ENCODE measurements at regions not wholly inside any gene's neighbourhood (a gene's known extent, or its start where the extent isn't known, plus 50 kb on each side); places are given as distances from the start of the nearest gene placed in this dataset.
"Not testable (repeated sequence)": the region's sequence is repeated elsewhere in the genome, so short reads cannot be mapped to it uniquely, and the experiment has no call there.

DNA sequence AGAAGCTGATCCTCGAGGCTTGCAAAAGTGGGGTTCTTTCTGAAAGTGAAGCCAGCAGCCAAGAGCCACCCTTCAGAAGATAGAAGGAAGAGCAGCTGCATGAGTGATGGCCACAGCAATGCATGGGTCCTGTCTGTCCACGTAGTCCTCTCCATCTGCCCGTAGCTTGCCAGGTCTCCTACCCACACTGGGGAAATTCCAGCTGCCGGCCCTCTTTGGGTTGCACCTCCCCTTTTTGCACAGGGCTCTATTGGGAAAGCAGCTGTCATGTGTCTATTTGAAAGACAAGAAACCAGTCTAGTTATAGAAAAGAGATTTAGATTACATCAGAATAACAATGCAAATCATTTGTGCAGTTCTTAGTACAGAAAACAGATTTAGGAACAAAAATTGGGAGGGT is 204.4 kb downstream of the GIPC2 start:
- no peak for DNase-seq

DNA sequence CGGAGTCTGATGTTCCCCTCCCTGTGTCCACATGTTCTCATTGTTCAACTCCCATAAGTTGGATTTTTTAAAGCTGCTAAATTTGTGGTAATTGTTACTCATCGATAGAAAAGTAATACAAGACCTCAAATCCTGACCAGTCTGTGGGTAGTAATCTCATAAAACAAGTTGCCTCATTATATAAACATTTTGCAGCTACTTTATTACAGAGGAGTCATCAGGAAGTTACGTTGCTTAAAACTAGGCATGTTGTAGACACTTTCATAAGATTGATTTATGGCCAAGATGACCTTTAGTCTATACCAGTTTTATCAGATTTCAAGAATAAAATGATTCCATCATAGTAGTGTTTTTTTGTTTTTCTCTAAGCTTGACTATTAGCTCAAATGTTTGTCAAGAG is 208.8 kb downstream of the GIPC2 start:
- no peak for DNase-seq

DNA sequence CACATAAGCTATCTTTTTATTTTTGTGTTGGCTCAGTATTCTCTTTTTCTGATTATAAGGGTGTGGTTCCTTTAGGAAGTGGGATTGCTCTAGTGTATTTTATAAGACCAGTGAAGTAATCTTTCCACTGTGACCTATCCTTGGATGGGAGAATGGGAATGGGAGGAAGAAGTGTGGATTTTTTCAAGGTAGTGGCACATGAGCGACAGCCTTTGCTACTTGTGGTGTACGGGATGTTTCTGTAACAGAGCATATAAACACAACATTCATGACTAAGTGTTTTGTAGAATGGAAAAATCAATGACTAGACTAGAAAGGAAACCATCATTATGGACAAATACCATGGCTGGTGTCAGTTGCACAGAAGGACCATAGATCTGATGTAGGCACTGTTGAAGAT is 209.6 kb downstream of the GIPC2 start:
- DNase-seq, result no peak

DNA sequence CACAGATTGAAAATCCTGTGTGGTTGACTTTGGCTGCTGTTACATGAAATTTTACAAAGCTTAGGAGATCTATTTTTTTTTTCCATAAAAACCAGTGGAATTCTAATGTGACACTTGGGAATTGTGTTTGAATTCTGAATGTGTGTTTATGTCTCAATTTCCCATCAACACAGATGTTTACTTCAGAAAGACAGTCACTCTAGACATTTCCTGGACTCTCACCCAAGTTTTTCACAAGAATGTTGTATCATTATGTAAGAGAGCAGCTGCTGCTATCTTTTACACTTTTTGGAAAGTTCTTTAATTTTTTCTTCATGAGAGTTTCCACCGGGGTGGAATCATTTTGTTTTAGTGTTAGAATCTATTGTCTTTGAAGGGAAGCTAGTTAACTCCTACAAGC is 210.1 kb downstream of the GIPC2 start:
- DNase-seq, result no peak

DNA sequence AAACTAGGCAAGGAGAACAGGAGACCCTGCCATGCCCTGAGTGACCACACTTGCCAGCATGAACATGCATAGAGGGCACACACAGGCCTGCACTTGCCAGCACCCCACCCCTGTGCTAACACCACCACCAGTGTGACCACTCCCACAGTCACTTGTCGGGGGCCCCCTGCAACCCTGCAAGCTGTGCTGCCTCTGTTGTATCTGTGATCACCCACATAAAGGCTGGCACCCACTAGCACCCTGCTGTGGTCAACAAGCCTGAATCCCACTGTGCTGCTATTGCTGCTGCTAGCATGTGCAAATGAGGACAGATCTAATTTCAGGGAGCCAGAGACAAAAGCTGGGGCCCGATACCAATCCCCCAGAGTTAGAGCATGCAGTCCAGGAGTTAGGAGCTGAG is 217.7 kb downstream of the GIPC2 start:
- no peak for DNase-seq

DNA sequence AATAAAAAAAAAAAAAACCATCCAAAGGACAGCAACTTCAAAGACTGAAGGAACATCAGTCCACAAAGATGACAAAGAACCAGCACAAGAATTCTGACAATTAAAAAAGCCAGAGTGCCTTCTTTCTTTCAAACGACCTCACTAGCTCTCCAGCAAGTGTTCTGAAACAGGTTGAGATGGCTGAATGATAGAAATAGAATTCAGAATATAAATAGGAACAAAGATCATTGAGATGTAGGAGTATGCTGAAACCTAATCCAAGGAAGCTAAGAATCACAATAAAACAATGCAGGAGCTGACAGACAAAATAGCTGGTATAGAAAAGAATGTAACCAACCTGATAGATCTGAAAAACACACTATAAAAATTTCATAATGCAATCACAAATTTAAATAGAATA is 218.2 kb downstream of the GIPC2 start:
- DNase-seq, result no peak

DNA sequence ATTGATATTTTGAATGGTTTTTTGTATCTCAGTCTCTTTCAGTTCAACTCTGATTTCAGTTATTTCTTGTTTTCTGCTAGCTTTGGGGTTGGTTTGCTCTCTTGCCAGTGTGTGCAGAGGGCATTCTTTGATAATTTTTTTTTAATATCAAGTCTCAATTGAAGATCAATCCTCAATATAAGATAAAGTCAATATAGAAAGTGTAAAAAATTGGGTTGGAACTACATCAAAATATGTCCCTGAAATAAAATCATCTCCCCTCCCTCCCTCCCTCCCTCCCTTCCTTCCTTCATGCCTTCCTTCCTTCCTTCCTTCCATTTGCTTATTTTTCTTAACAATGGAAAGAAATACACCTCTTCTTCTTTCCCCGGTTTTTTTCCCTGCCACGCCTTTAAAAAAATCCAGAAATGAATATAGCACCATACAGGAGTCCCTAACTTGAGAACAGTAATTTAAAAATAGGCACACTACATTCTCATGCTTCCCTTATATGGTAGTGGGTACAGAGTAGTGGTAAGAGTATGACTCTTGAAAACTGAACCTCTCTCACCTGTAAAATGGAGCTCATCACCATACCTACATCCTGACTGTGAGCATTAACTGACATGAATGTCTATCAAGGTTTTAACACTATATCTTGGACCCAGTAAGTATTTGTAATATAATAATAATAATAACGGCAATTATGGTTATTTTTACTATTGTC is 221.9 kb downstream of the GIPC2 start:
- DNase-seq, result no peak

DNA sequence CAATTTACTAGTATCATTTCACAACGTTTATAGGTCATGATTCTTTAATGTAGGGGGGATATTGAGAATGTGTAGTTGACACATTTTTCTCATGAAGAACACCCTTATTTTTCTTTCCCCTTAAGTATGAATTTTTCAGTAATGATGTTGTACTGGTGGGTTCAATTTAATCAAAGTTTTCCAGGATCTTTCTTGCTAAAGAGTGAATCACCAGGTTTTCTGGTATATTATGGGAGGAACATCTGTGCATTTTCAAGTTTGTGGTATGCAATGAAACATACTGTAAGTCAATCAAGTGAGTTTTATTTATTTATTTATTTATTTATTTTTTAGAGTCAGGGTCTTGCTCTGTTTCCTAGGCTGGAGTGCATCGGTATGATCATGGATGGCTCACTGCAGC is 221.2 kb upstream of the PTGFR start:
- DNase-seq, result no peak

DNA sequence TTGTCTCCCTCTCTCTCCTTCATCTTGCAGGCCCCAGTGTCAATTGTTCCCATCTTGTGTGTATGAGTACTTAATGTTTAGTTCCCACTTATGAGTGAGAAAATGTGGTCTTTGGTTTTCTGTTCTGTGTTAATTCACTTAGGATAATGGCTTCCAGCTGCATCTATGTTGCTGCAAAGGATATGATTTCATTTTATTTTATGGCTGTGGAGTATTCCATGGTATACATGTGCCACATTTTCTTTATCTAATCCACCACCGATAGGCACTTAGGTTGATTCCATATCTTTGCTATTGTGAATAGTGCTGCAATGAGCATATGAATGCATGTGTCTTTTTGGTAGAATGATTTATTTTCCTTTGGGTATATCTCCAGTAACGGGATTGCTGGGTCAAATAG is 219.4 kb upstream of the PTGFR start:
- DNase-seq, result not testable (repeated sequence)

DNA sequence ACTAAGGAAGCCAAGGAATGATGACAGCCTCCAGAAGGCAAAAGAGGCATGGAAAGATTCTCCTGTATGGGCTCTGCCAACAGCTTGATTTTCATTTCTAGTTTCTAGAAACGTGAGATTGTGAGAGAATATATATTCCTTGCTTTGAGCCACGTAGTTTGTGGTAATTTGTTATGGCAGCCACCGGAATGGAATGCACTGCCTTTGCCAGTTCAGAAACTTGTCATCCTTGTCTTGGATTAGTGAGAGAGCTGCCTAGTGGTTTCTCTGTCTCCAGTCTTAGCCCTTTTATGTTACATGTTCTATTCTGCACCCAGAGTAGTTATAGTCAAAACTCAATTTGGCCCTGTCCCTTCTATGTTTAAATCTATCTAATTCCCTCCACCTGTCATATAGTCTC is 216.0 kb upstream of the PTGFR start:
- DNase-seq, result no peak

DNA sequence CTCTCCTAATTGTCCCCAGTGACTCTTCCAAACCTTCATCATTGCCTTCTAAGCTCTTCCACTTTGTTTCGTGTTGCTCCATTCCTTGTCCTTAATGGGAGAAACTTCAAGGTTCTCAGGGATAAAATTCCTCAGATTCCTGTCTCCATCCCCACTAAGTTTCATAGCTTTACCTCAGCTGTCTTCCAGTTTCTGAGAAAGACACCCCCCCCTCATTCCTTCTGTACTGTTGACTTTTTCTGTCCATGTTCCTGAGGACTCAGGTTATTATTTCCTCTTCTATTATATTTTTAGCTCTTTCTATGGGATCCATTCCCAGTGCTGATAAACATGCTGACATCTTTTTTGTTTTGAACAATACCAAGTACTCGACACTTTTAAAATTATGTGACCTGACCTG is 215.3 kb upstream of the PTGFR start:
- DNase-seq, result no peak

DNA sequence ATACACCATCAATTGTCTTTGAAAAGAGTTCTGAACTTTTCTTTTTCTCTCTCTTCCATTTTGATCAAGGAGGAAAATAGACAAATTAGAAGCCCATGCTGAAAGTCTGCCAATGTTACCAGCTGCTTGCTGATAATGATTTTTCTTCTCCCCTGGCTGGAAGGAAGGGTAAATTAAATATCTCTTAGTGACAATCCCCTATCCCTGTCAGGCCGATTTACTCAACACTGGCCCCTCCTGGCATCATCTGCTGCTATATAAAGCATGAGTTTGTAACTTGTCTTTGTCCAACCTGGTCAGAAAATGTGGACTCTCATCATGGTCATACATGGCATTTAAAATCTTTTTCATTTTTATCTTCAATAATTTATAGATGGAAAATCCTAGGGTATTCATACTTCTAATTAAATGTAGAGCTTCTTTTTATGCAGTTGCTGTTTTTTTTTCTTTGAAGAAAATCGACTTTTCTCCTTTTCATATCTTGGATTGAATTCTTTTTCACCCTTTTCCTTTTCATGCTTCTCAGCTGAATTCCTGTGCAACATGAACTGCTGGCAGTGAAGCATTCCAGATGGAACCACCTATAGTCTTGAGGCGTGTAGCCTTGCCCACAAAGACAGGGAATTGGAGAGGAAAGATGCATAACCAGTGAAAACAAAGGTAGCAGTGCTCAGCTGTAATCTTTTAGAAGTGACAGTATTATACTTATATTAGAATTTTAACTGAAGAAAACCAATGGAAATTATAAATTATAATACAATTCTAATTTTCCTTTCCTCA is 214.7 kb upstream of the PTGFR start:
- DNase-seq, result no peak

DNA sequence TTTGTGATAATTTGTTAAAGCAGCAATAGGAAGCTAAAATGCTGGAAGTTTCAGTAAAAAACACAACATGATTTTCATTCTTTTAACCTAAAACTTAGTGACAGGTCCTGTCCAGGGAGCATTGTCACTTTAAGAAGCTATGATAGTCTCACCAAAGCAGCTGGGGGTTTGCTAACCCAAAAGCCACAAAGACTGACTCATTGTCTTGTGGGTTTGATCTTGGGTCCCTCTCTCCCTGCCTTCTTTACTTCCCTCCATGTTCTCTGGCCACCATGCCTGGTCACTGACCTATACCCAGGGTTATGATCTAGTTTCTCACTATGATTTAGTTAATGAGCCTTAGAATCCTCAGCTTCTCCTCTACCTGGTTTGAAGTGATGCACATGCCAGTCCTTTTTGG is 213.5 kb upstream of the PTGFR start:
- no peak for DNase-seq

DNA sequence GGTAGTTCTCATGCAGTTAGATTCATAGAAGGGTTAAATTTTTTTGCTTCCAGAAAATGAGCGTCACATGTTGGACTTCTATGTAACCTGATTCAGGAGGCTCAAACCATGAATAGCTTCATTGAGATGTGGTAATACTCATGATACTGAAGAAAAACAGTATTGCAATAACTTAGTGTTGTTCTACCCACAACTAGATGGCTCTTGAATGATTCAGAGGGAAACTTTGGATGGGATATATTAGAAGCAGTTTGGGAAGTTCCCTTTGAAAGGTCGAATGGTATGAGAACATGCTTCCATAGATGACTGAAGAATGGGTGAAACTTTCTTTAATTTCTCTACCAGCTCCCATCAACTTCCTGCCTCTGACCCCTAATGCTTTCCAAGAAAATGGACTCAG is 211.7 kb upstream of the PTGFR start:
- no peak for DNase-seq

DNA sequence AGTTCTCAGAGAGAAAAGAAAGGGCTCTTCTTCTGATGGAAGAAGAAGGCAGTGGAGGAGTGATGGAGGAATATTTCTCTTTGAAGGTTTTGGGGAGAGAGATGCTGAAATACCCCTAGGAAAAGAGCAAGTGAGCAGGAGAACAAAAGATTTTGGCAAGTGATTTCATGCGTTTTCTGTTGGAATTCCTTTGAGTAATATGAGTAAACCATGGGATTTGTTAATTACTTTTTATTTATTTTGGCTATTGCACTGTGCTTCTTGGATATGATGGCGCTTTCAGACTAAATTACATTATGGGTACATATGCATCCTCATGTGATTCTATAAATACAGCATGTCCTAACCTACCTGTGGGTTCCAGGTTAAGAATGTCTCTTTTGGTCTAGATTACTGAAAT is 210.1 kb upstream of the PTGFR start:
- no peak for DNase-seq

DNA sequence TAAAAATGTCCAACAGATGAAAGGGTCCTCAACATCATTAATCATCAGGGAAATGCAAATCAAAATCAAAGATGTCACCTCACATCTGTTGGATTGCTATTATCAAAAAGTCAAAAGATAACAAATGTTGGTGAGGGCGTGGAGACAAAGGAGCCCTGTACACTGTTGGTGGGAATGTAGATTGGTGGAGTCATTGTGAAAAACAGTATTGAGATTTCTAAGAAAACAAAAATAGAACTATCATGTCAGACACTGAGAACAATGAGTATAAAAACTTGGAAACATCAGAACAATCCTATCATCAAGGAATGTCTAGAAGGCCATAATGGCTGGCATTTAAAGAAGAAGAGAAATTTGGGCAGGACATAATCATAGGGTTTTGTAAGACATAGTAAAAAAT is 209.2 kb upstream of the PTGFR start:
- no peak for DNase-seq

DNA sequence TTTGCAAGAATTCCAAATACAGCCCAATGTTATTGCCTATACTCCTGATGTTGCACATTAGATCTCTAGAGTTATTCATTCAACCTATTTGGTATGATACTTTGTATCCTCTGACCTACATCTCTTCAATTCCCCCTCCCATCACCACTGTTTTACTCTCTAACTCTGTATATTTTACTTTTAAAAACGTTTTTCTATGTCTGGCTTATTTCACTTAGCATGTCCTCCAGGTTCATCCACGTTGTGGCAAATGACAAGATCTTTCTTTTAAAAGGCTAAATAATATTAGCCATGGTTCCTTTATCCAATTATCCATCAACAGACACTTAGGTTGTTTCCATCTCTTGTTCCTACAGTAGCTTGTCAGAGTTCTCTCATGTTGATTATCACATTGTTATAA is 207.1 kb upstream of the PTGFR start:
- DNase-seq, result no peak

DNA sequence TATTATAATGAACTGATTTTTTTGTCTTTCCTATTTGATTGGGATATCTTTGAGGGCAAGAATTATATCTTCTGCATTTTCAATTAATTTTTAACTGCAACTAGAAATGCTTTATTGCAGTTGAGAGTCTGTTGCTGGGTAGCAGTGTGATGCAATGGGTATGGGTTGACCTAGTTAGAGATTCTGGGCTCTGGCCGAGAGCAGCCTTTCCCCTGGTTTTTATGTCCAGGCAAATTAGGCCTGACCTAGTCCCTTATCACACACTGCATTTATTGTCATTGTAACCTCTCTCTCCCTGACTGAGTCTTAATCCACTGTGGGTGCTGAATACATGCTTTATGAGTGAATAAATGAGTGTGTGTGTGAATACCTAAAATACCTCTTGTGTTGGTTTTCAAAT is 206.4 kb upstream of the PTGFR start:
- DNase-seq, result no peak

DNA sequence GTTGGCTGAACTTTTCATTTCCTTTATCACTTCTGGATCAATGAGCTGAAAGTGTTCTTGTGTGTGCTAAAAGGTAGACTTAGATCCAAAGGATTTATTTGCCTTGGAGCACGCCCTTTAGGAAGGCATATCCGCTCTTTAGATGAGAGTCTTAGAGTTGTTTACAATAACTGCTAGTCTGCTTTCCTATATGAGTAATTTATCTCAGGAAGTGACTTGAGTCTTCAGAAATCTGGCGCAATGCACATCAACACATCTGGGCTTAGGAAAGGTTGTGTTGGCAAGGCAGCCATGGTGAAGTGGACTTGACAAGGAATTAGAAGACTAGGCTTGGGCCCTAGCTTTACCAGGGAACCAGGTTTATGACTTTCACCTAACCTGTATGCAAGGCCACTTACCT is 204.1 kb upstream of the PTGFR start:
- DNase-seq, result no peak

DNA sequence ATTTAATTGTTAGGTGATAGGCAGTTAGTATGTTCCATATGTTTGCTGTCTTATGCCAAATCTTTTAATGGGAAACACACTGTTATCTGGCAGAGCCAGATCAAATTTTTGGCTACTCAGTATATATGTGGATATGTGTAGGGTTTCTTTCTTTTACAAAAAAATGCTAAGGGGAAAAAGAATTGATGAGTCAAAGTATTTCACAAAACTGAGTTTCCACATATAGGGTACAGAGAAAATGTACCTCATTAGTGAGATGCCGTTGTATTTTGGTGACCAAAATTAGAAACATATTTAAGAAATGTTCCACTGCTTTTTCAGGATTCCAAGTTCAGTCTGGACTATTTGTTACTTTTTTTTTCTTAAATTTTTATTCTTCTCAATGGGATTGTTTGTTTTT is 201.2 kb upstream of the PTGFR start:
- DNase-seq, result no peak

DNA sequence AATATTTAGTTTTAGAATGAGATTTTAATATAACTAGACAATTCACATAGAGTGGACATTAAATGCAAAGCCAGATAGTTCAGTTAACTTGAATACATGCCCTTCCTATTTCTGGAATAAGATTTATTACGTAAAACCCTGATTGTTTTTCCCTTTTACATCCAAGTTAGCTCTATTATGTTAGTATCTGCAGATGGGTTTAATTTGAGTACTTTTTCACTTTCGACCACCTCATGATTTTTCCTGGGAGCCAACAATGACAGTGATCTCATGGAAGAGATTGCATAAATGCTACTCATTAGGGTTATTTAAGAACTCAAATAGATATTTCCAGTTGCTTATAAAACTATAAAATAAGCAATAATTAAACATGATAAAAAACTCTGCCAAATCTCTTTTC is 199.4 kb upstream of the PTGFR start:
- no peak for DNase-seq

DNA sequence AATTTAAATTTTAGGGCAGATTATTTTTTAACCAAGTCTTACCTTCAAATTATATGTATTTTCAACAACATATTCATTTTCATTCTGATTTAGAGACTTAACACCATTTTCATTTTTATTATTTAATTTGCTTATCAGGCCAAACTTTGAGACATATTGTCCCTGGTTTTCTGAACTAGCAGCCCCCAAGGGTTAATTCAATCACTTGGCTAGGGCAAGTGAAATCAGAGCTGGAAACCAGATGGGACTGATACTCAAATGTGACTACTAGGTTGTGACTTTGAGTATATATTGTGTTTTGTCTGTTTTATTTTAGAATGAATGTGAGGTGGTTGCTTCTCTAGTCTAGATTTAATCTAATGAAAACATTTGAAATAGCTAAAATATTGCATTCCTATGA is 198.9 kb upstream of the PTGFR start:
- no peak for DNase-seq

DNA sequence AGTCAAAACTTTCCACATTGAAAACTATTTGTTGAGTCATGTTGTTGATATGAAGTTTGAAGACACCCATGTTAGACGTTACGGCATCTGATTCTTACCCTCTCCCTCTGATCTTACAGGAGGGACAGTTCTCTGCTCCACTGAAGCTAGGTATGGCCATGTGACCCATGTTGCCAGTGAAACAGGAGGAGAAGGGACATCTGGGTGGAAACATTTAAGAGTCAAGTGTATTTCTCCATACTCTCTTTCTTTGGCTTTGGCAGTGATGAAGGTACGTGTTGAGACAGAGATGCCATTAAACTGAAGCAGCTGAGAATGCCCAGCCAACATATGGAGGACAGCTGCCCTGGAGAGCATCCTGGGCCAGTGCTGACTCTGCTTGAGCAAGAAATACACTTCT is 198.4 kb upstream of the PTGFR start:
- DNase-seq, result no peak

DNA sequence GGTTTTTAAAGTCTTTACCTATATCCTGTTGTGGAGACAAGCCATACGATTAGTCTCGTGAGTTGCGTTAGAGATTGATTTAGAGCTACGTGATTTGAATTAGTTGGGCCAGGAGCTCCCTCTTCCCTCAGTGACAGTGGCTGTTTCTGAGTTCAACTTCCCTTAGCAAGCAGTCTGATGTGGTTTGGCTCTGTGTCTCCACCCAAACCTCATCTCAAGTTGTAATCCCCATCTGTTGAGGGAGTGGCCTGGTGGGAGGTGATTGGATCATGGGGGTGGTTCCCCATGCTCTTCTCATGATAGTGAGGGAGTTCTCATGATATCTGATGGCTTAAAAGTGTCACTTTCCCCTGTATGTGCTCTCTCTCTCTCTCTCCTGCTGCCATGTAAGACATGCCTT is 192.9 kb upstream of the PTGFR start:
- DNase-seq, result no peak

DNA sequence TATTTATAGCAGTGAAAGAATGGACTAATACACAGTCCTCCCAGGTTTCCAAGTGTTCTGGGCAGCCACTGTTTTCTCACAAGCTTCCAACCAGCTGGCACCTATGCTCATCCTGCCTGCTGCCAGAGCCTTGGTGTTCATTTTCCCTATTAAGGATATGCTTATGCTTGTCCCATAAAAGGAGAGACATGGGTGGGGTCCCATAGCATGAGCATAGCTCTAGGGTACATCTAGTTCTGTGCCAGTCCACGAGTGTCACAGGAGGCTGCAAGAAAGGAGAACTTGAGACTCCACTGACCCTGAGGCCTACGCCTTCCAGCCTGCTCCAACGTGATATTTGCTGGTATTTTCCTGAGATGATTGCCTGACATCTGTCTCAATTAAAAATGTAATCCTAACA is 192.4 kb upstream of the PTGFR start:
- DNase-seq, result no peak
